Dendritic cell treated with granulocyte-macrophage colony-stimulating factor and Interleukin-4, amounts not matched to agents 40 ng/mL and 50 ng/mL, for 4 days (primary cell): ENCODE measurements at regions not wholly inside any gene's neighbourhood (a gene's known extent, or its start where the extent isn't known, plus 50 kb on each side); places are given as distances from the start of the nearest gene placed in this dataset.

Source experiments
- H3K27ac Mint-ChIP-seq: one replicate; pipeline ENCODE4 v1.8.0; 2022; ENCODE audit warnings: mild to moderate bottlenecking, mixed read lengths
- H3K27me3 Mint-ChIP-seq: one replicate; pipeline ENCODE4 v1.8.0; 2022; ENCODE audit warnings: mild to moderate bottlenecking, mixed read lengths
- H3K36me3 Mint-ChIP-seq: one replicate; pipeline ENCODE4 v1.8.0; 2022; ENCODE audit warnings: low read depth, mixed read lengths
- H3K4me1 Mint-ChIP-seq: one replicate; pipeline ENCODE4 v1.8.0; 2022; ENCODE audit warnings: low read depth, mixed read lengths
- H3K4me3 Mint-ChIP-seq: one replicate; pipeline ENCODE4 v1.8.0; 2022; ENCODE audit warnings: mild to moderate bottlenecking, moderate library complexity, mixed read lengths
- H3K9me3 Mint-ChIP-seq: one replicate; pipeline ENCODE4 v1.8.0; 2022; ENCODE audit warnings: mixed read lengths
- intact Hi-C: fragments of 100-400 bp; cut with micrococcal nuclease; formaldehyde crosslinking; loops from one replicate; pipeline ENCODE4 v1.15.0; 2022

DNA sequence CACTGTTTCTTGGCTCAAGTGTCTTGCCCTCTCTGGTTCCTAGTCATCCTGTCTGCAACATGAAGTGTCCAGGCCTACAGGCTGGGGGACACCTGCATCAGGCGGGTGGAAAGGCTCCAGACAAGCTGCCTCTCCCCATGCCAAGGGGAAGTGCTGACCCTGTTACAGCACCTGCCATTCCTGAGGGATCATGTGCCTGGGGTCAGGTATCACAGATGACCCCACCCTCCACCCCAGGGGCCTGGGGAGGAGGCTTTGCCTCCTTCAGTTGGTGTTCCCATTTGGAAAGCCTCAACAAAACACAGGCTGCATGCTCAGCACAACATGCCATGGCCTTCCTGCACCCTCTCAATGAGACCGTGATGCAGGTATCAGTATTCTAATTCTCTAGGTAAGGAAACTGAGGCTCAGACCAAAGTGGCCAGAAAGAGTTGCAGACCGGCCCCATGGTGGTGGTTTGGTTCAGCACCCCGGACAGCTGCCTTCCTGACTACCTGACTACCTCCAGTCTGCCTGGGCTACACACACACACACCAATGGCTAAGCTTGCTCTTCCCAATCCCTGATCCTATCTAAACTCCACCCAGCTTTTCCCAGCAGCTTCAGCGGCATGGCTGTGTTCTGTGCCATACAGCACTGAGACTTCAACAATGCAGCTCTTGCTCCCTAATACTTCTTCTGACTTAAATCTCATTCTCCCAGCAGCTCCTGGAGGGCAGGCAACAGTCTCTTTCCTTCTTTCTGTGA lies 69.7 kb upstream of the LINGO1 start:
- H3K4me3 Mint-ChIP-seq: no peak overlapping the region
- H3K27ac Mint-ChIP-seq: no peak overlapping the region
- no peaks in the 10 kb centered on the region for H3K4me1 Mint-ChIP-seq
- H3K36me3 Mint-ChIP-seq: no peaks in the 10 kb centered on the region
- intact Hi-C loops: no loop called here
- H3K27me3 Mint-ChIP-seq: peaks cover 2% of the 10 kb centered on the region
- no peaks in the 10 kb centered on the region for H3K9me3 Mint-ChIP-seq

DNA sequence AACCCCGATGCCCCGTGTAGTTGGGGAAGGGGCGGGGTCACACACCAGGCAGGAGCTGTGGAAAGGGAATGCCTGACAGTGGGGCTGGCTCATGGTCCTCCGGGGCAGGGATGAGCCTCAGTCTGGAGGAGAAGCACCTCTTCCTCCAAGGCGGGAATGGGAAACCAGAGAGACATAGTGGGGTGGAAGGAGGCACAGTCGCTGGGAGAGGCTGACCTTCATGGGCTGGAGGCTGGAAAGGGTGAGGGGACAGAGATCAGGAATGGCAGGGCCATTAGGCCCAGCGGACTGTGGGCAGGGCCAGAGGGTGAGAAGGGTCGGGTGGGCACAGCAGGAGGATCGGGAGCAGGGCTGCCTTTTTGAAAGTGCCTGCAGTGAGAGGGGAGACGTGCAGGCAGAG lies 65.8 kb upstream of the LINGO1 start:
- H3K27ac Mint-ChIP-seq: no peak overlapping the region
- no peaks in the 10 kb centered on the region for H3K36me3 Mint-ChIP-seq
- H3K4me3 Mint-ChIP-seq: no peak overlapping the region
- intact Hi-C loops: no loop called here
- H3K4me1 Mint-ChIP-seq: no peaks in the 10 kb centered on the region
- H3K27me3 Mint-ChIP-seq: peaks cover 7% of the 10 kb centered on the region
- H3K9me3 Mint-ChIP-seq: no peaks in the 10 kb centered on the region

DNA sequence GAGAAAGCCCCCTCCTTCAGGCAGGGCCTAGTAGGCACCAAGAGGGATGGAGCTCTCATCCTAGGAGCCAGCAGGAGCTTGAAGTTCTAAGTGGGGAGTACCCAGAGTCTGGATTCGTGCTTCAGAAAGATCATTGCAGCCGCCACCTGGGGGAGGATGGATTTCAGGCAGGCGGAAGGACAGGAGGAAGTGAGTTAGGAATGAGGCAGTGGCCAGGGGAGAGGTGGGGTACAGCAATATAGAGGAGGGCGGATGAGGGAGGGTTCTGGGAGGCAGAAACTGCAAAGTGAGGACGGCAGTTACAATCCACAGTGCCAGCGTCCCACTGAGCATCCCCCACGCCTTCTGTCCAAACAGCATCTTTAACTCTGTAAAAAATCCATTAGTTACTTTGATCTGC lies 65.2 kb upstream of the LINGO1 start:
- Mint-ChIP-seq H3K4me1 (no peaks in the 10 kb centered on the region), H3K27ac (no peak overlapping the region), H3K36me3 (no peaks in the 10 kb centered on the region), H3K4me3 (no peak overlapping the region), H3K27me3 (peaks cover 7% of the 10 kb centered on the region), H3K9me3 (no peaks in the 10 kb centered on the region)
- intact Hi-C loops: no loop called here

DNA sequence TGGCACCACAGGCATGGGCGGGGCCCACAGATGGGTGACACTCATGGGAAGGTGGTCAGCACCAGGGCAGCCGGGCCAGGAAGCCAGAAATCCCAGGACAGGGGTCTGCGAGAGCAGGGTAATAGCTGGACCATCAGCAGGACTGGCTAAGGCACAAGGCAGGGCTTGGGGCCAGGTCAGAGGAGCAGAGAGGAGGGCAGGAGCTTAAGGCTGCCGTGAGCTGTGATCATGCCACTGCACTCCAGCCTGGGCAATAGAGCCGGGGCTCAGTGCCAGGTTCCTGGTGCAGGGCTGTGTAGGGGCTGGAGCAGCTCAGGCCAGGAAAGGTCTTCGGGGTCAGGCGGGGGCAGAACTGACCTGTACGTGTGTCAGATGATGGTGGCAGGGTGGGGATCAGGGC lies 64.2 kb upstream of the LINGO1 start:
- H3K4me3 Mint-ChIP-seq: no peak overlapping the region
- no peaks in the 10 kb centered on the region for H3K4me1 Mint-ChIP-seq
- H3K36me3 Mint-ChIP-seq: no peaks in the 10 kb centered on the region
- peaks cover 10% of the 10 kb centered on the region for H3K27me3 Mint-ChIP-seq
- H3K27ac Mint-ChIP-seq: no peak overlapping the region
- H3K9me3 Mint-ChIP-seq: no peaks in the 10 kb centered on the region
- intact Hi-C loops: no loop called here

DNA sequence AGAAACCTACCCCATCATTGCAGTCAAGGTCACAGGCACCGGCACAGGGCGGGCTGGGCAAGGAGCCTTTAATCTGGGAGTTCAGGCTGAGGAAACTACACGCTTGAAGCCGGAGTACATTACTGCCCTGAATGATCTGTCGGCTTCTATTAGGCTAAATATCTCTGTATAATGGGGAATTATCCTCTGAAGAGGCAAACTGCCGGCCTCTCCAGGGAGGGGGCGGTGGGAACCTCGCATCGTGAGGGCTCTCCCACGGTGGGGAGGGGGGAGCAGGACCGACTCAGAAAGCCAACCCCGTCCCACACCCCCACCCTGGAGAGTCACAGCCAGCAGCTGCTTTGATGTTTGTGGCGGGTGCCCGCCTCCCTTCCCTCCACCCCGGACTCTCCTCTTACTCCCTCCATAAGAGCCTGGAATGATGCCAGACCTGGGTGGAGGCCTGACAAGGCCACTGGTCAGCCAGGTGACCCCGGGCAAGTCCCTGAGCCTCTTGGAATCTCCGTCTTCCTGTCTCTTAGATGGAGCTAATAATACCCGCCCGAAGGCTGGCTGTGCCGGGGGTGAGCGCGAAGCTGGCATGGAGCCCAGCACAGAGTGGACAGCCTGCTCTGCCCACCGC lies 63.4 kb upstream of the LINGO1 start:
- H3K36me3 Mint-ChIP-seq: no peaks in the 10 kb centered on the region
- peaks cover 12% of the 10 kb centered on the region for H3K27me3 Mint-ChIP-seq
- H3K9me3 Mint-ChIP-seq: no peaks in the 10 kb centered on the region
- H3K4me3 Mint-ChIP-seq: no peak overlapping the region
- H3K27ac Mint-ChIP-seq: no peak overlapping the region
- no peaks in the 10 kb centered on the region for H3K4me1 Mint-ChIP-seq
- intact Hi-C loops: no loop called here

DNA sequence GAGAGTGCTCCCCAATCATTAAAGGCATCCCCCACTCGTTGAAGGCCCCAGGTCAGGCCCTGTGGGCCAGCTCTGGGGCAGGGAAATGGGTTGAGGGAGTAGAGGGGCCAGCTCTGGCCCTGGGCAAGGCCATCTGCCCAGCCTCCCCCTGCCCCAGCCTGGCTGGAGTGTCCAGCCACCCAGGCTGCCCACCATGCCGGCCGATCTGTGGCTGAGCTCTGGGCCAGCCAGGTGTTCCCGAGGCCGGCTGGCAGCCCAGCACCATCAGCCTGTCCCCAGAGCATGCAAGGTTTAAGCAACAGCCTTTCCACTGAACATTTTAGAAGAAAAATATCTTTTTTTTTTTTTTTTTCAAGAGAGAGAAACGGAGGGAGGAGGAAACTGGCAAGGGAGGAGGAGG lies 62.8 kb upstream of the LINGO1 start:
- Mint-ChIP-seq H3K4me3 (no peak overlapping the region), H3K9me3 (no peaks in the 10 kb centered on the region), H3K27ac (no peak overlapping the region), H3K27me3 (peaks cover 12% of the 10 kb centered on the region), H3K36me3 (no peaks in the 10 kb centered on the region), H3K4me1 (no peaks in the 10 kb centered on the region)
- intact Hi-C loops: no loop called here

DNA sequence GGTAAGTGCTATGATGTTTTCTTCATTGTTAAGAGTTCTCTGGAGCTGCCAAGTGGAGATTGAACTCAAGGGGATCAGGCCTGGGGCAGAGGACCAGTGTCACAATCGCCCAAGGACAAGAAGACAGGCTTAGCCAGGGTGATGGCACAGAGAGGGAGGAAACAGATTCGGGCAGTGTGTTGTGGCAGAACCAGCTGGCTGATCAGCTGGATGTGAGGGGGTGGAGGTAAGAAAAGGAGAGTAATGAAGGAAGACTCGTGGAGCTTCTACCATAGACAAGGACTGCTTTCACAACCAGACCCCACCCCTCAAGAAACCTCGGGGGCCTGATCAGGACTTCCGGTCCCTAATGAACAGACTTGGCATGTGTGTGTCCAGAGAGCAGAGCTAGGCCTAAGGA lies 60.9 kb upstream of the LINGO1 start:
- H3K36me3 Mint-ChIP-seq: no peaks in the 10 kb centered on the region
- H3K27me3 Mint-ChIP-seq: peaks cover 17% of the 10 kb centered on the region
- no peaks in the 10 kb centered on the region for H3K4me1 Mint-ChIP-seq
- no peaks in the 10 kb centered on the region for H3K9me3 Mint-ChIP-seq
- H3K27ac Mint-ChIP-seq: no peak overlapping the region
- intact Hi-C loops: no loop called here
- no peak overlapping the region for H3K4me3 Mint-ChIP-seq

DNA sequence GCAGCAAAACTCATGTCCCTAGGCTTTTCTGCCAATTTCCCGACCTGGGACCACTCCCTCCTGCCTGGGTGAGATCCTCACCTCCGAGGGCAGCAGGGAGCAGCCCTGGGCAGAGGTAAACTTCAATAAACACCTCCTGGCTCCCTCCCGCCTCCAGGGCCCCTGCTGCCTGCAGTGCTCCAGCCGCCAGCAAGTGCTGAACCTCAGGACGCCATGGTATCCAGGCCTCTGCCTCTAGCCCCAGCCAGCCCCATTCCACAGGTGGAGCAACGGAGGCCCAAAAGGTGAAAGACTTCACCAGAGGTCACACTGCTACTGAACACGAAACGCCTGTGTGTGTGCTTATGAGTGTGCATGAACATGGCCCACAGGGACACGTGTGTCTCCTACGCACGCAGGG lies 59.9 kb upstream of the LINGO1 start:
- intact Hi-C loops: no loop called here
- Mint-ChIP-seq H3K4me1 (no peaks in the 10 kb centered on the region), H3K36me3 (no peaks in the 10 kb centered on the region), H3K9me3 (no peaks in the 10 kb centered on the region), H3K4me3 (no peak overlapping the region), H3K27ac (no peak overlapping the region), H3K27me3 (peaks cover 16% of the 10 kb centered on the region)

DNA sequence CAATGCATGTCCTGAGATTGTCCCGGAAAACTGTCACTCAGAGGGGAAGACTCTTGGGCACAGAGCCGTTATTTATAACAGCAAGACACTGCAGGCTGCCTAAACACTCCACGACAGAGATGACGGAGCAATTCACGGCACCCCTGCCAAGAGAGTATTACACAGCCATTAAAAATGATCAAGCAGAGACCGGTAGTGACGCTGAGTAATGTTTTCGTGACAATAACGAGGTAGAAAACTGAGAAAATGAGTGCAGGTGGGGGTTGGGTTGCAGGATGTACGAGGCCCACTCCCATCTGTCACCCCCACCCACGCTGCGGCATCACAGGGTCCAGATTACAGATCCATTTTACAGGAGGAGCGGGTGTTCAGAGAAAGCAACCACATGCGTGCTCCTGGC lies 58.9 kb upstream of the LINGO1 start:
- H3K27me3 Mint-ChIP-seq: peaks cover 15% of the 10 kb centered on the region
- intact Hi-C loops: no loop called here

DNA sequence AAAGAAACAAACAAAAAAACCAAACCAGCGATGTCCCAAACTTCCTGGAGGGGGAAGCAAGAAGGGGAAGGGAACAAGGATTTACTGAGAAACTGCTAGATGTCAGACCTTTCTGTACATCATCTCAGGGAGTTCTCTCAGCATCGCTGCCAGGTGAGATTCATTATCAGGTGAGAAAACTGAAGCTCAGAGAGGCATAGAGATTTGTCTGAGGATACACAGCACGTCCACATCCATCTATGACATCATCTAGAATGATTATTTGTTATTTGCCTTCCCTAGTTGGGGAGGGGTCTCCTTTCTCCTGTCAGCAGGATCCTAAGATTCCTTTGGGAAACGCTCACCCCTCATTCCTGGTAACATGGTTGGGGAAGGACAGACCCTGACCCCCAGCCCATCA lies 57.1 kb upstream of the LINGO1 start:
- Mint-ChIP-seq H3K27me3 (peaks cover 13% of the 10 kb centered on the region), H3K4me3 (no peak overlapping the region), H3K9me3 (no peaks in the 10 kb centered on the region)

More for the DNA sequence above, 58.9 kb upstream of the LINGO1 start:
- Mint-ChIP-seq H3K9me3 (no peaks in the 10 kb centered on the region), H3K27ac (no peak overlapping the region), H3K4me1 (no peaks in the 10 kb centered on the region), H3K4me3 (no peak overlapping the region), H3K36me3 (no peaks in the 10 kb centered on the region)

DNA sequence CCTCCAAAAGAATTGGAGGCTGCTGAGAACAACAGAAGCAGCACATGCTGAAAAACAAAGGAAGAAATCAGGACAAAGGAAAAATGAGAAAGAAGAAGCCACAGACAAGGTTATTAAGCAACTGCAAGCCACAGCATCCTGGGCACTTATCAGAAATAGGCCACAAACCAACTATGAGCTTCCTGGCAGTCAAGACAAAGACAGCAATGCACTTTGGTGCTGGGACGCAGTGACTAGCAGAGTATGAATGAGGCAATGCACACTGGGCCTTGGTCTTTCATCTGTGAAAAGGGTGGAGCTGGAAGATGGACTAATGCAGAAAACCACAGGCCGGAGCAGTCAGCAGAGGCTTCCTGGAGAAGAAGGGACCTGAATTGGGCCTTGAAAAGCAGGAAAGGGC lies 56.0 kb upstream of the LINGO1 start:
- H3K4me3 Mint-ChIP-seq: no peak overlapping the region
- H3K27me3 Mint-ChIP-seq: peaks cover 13% of the 10 kb centered on the region
- H3K27ac Mint-ChIP-seq: no peak overlapping the region

More for the DNA sequence above, 57.1 kb upstream of the LINGO1 start:
- no peak overlapping the region for H3K27ac Mint-ChIP-seq
- H3K36me3 Mint-ChIP-seq: no peaks in the 10 kb centered on the region
- H3K4me1 Mint-ChIP-seq: no peaks in the 10 kb centered on the region
- intact Hi-C loops: no loop called here

DNA sequence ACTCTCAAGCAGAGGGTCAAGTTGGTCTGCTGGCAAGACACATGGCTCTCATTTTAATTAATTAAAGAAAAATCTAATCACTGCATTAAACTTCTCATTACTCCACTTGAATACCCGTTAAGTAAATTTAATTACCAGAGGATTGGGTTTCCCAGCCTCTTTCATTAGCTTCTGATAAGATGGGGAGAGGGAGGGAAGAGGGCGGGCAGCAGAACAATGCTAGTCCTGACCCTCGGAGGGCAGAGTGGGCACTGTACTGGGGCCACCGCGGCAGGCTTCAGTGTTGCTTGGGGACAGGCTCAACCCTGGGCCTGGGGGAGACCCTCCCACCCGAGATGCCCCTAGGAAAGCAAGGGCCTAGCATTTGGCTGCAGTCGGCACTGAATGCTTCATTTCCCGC lies 55.6 kb upstream of the LINGO1 start:
- intact Hi-C loops: no loop called here
- H3K4me1 Mint-ChIP-seq: peaks cover 5% of the 10 kb centered on the region
- peaks cover 12% of the 10 kb centered on the region for H3K27me3 Mint-ChIP-seq
- no peaks in the 10 kb centered on the region for H3K9me3 Mint-ChIP-seq
- H3K4me3 Mint-ChIP-seq: no peak overlapping the region
- H3K36me3 Mint-ChIP-seq: no peaks in the 10 kb centered on the region
- no peak overlapping the region for H3K27ac Mint-ChIP-seq

More for the DNA sequence above, 56.0 kb upstream of the LINGO1 start:
- no peaks in the 10 kb centered on the region for H3K36me3 Mint-ChIP-seq
- intact Hi-C loops: no loop called here
- no peaks in the 10 kb centered on the region for H3K9me3 Mint-ChIP-seq
- H3K4me1 Mint-ChIP-seq: peaks cover 4% of the 10 kb centered on the region

DNA sequence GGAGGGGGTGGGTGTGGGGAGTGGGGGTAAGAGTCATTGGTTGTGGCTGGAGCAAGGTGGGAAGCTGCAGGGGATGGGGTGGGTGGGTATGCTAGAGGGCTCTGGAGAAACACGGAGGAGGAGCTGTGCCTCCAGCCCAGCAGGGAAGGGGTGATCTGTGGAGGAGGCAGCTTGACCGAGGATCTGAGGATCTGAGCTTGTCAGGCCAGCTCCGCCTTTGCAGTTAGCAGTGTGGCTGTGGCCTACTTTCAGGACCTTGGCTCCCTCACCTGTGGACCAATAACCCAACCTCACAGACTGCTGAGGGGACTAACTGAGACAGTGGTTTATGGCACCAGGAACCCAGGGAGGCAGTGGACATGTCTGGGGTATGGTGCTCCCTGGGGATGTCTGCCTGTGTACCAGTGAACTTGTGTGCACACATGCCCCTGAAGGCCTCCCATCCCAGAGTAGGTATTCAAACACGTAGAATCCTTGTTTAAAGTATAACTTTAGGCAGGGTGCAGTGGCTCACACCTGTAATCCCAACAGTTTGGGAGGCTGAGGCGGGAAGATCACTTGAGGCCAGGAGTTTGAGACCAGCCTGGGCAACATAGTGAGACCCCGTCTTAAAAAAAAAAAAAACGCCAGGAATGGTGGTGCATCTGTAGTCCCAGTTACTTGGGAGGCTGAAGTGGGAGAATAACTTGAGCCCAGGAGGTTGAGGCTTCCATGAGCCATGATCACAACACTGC lies 52.5 kb upstream of the LINGO1 start:
- Mint-ChIP-seq H3K36me3 (no peaks in the 10 kb centered on the region), H3K27me3 (peaks cover 23% of the 10 kb centered on the region), H3K27ac (no peak overlapping the region), H3K9me3 (no peaks in the 10 kb centered on the region), H3K4me1 (peaks cover 5% of the 10 kb centered on the region), H3K4me3 (no peak overlapping the region)
- intact Hi-C loops: no loop called here

DNA sequence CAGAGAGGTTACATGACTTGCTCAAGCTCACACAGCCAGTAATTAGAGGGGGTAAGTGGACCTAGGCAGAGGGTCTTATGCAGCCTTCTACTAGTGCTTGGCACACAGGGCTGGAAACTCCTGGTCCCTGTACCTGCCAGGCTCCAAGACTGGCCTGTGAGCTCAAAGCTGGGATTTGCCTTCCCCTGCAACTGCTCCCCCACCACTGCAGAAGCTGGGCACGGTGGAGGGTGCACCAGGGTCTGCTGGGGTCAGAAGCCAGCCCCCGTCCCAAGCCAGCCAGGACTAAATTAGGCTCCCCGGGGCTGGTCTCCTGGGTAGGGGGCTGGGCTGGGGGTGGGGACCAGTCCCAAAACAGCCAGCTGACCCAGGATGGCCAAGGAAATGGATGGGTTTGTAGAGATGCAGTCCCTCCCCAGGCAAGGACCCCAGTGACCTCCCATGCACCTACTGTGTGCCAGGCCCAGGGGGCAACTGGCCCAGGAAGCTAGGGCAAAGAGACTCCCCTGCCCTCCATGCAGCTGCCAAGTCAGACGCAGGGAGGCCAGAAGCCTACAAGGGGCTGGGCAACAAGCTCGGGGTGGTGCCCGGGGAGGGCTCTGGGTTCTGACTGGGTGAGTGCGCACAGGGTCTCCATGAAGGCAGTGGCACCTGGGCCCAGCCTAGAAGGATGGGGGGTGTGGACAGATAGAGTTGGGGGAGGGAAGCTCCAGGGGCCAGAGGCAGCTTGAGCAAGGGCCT lies 51.8 kb upstream of the LINGO1 start:
- Mint-ChIP-seq H3K27ac (no peak overlapping the region), H3K36me3 (no peaks in the 10 kb centered on the region), H3K9me3 (no peaks in the 10 kb centered on the region), H3K27me3 (peaks cover 24% of the 10 kb centered on the region), H3K4me1 (peaks cover 5% of the 10 kb centered on the region), H3K4me3 (no peak overlapping the region)
- intact Hi-C loops: no loop called here
